ENCODE measurements at regions not wholly inside any gene's neighbourhood (a gene's known extent, or its start where the extent isn't known, plus 50 kb on each side); places are given as distances from the start of the nearest gene placed in this dataset.

DNA sequence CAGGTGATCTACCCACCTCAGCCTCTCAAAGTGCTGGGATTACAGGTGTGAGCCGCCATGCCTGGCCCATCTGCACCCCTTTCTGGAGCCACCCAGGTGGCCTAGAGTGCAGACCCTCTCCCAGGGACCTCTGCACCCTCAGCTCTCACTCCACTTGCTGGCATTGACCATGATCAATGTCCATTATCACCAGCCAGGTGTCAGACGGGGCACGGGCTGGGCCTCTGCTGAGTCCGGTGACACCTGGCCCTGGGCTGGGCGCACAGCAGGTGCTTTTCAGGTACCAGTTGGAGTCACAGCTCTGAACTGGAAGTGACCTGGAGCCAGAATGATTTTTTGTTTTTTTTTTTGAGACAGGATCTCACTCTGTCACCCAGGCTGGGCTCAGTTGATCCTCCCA lies 91.8 kb upstream of the PMEPA1 start:
- no peak overlapping the region for H2AK5ac ChIP-seq (ENCODE audit: insufficient read length, low read length)
- no peak overlapping the region for H2AFZ ChIP-seq (ENCODE audit: low read length)
- H2BK15ac ChIP-seq (ENCODE audit: low read depth, low read length) = no peak overlapping the region
- H3K4me1 ChIP-seq (ENCODE audit: insufficient read depth, low read length) = no peaks in the 10 kb centered on the region
- no peak overlapping the region for H2BK12ac ChIP-seq (ENCODE audit: insufficient read length, low read depth, low read length)
- WGBS (ENCODE audit: extremely low coverage, insufficient read length, low lambda C conversion rate) = no CpG with 5 or more reads among the region's 5 CpGs
- H3K18ac ChIP-seq (ENCODE audit: insufficient read length, low read depth, low read length) = no peak overlapping the region
- no peaks in the 10 kb centered on the region for H3K27me3 ChIP-seq (ENCODE audit: insufficient read depth, low read length)
- Mint-ChIP-seq H3K27ac (no peak overlapping the region), H3K4me3 (no peak overlapping the region), H3K9me3 (no peaks in the 10 kb centered on the region; a peak in 1 of 5 replicates), H3K27me3 (ENCODE audit: low read depth) (no peaks in the 10 kb centered on the region; the same call in none of the 2 replicates), H3K4me1 (peaks cover 0 to 9% of the 10 kb centered on the region in 2 experiments; a peak in 2 of 4 replicates), H3K36me3 (ENCODE audit: insufficient read depth in 1 of 3, low read depth in 3 of 3) (no peaks in the 10 kb centered on the region)
- H3K23ac ChIP-seq (ENCODE audit: insufficient read length, low read depth, low read length) = no peak overlapping the region
- H3K9ac ChIP-seq (ENCODE audit: extremely low read depth, insufficient read length, low read length) = no peak overlapping the region
- no peak overlapping the region for H3K4ac ChIP-seq (ENCODE audit: low read depth, low read length)
- no peak overlapping the region for H4K91ac ChIP-seq (ENCODE audit: insufficient read length, low read depth, low read length)
- H3K56ac ChIP-seq (ENCODE audit: insufficient read length, low read depth, low read length) = no peak overlapping the region
- no peak overlapping the region for H3T11ph ChIP-seq (ENCODE audit: low read length)
- no peak overlapping the region for H2BK5ac ChIP-seq (ENCODE audit: insufficient read length, low read length)
- no peak overlapping the region for H3K14ac ChIP-seq (ENCODE audit: insufficient read depth, low read length)
- no peaks in the 10 kb centered on the region for H3K79me2 ChIP-seq (ENCODE audit: insufficient read depth, low read length)
- no peak overlapping the region for H2BK120ac ChIP-seq (ENCODE audit: low read depth, low read length, poor library complexity, severe bottlenecking)
- H4K20me1 ChIP-seq (ENCODE audit: control insufficient read depth, insufficient read depth, insufficient read length) = no peaks in the 10 kb centered on the region
- H3K27ac ChIP-seq (ENCODE audit: insufficient read length, low read depth, low read length) = no peak overlapping the region
- no peaks in the 10 kb centered on the region for H3K9me3 ChIP-seq (ENCODE audit: control insufficient read depth, low read depth, low read length)
- no peak overlapping the region for H4K5ac ChIP-seq (ENCODE audit: insufficient read length, low read depth, low read length)
- TF ChIP-seq, protein P1, sequence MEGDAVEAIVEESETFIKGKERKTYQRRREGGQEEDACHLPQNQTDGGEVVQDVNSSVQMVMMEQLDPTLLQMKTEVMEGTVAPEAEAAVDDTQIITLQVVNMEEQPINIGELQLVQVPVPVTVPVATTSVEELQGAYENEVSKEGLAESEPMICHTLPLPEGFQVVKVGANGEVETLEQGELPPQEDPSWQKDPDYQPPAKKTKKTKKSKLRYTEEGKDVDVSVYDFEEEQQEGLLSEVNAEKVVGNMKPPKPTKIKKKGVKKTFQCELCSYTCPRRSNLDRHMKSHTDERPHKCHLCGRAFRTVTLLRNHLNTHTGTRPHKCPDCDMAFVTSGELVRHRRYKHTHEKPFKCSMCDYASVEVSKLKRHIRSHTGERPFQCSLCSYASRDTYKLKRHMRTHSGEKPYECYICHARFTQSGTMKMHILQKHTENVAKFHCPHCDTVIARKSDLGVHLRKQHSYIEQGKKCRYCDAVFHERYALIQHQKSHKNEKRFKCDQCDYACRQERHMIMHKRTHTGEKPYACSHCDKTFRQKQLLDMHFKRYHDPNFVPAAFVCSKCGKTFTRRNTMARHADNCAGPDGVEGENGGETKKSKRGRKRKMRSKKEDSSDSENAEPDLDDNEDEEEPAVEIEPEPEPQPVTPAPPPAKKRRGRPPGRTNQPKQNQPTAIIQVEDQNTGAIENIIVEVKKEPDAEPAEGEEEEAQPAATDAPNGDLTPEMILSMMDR (conservative IDR thresholded peaks at IDR 0.05) = no peak
- DNase-seq = no peak
- no peak overlapping the region for H4K8ac ChIP-seq (replicated peaks; ENCODE audit: insufficient read length, low read depth, low read length)
- H3K79me1 ChIP-seq (ENCODE audit: insufficient read depth, low read depth, low read length, poor library complexity, severe bottlenecking) = no peaks in the 10 kb centered on the region
- H3K23me2 ChIP-seq (ENCODE audit: insufficient read length, low read depth, low read length, poor library complexity, severe bottlenecking) = no peaks in the 10 kb centered on the region
- no peak overlapping the region for H2BK20ac ChIP-seq (ENCODE audit: low read depth, low read length, poor library complexity, severe bottlenecking)
- no peak overlapping the region for H3K4me2 ChIP-seq (ENCODE audit: insufficient read depth, insufficient read length, low read length)
